HuH-7 (cell line): ENCODE measurements at regions not wholly inside any gene's neighbourhood (a gene's known extent, or its start where the extent isn't known, plus 50 kb on each side); places are given as distances from the start of the nearest gene placed in this dataset.
"Not testable (repeated sequence)": the region's sequence is repeated elsewhere in the genome, so short reads cannot be mapped to it uniquely, and the experiment has no call there.

Experiments used
- DNase-seq: peaks from one replicate; pipeline ENCODE4 v3.0.0; 2011; ENCODE audit warnings: low spot score

DNA sequence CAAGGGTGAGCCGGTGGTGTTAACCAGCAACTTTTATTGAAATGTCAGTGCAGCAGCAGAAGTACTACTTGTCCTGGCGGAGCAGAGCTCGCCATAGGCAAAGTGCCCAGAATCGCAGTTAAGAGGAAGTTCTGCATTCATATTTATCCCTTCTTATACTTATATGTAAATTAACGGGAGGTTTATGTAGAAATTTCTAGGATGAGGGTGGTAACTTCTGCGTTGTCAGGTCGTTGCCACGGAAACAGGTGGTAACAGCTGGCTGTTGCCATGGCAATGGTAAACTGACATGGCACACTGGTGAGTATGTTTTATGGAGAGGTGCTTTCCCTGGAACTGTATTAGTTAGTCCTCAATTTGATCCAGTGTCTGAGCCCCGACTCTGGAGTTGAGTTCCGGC lies 2494.9 kb upstream of the PCDH20 start:
- DNase-seq: no peak

DNA sequence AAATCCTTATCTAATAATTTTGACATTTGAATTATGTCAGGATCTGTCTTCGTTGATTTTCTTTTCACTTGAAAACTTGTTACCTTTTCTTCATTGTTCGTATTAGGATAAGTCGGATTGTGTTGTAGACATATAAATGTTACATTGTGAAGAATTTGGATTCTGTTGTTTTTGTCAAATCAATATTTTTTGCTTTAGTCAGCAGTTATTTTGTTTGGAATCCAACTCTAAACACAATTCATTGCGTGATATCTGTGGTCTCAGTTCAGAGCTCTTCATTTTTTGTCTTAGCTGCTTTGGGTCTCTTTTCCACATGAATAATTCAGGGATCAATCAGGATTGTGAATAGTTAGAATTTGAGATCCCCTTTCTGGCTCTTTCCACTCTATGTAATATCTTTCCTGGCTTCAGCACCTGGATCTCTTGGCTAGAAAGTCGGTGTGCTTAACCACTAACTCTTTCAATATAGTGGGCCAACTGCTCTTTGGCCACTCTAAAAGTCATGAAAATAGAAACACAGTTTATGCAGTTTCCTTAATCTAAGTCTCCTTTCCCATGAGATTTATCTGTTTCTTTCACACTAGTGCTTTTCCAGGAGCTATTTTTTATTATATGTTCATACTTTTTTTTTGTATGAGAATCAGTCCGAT lies 2494.2 kb upstream of the PCDH20 start:
- DNase-seq: no peak

DNA sequence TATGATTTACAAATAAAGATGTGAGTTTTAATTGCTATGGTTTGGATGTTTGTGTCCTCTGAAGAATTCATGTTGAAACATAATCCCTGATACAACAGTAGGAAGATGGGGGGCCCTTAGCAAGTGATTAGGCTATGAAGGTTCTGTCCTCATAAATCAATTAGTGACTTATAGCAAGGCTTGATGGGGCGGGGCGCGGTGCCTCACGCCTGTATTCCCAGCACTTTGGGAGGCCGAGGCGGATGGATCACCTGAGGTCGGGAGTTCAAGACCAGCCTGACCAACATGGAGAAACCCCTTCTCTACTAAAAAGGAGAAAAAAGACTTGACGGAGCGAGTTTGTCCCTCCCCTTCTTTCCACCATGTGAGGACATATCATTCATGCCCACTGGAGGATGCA lies 2486.5 kb upstream of the PCDH20 start:
- no peak for DNase-seq

DNA sequence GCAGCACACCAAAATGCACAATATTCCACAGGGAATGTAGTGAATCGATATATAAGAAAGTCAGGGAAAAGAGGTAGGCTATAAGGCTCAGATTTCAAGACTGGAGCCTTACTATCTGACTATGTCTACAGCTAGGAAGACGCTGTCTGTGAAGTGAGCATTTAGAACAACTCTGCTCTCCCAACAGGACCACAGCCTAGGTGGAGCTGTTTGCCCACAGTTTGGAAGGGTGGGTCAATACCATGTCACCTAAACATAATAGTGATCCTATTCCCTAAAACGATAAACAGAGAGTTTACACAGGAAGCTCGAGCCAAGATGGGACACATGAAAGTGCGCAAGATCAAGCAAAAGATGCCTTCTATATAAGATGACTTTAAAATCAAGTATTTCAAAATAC lies 2486.0 kb upstream of the PCDH20 start:
- DNase-seq: peak; percentile 0

DNA sequence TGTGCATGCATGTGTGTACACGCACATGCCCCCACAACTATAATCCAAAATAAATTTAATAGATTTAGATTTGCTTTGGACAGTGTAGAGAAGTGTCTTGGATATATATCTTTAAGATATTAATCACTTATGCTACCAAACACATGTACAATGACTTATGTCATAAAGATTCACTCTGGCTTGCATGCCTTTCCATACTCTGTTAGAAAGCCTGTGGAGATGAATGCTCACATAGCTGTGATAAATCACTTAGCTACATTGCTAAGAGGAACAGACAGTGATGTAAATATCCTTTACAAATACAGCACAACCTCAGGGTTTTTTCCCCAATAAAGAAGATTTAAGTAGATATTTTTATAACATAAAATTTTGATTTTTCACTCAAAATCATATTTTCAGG lies 2484.8 kb upstream of the PCDH20 start:
- no peak for DNase-seq

DNA sequence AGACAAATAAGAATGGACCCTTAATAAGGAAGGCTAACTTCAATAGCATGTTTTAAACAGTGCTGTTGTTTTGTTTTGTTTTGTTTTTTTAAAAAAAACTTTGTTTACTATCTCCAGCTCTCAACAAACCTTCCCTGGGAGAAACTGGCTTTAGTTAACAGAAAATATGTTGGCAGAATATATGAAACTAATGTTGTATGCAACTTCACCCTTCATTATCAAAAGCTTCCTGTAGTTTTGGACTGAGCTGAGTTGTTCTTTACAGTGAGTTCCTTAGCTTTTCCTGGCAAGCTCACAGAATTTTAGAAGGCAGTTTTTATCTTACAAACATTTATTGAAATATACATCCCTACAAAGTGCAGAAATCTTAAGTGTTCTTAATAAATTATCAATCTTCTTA lies 2480.7 kb upstream of the PCDH20 start:
- no peak for DNase-seq

DNA sequence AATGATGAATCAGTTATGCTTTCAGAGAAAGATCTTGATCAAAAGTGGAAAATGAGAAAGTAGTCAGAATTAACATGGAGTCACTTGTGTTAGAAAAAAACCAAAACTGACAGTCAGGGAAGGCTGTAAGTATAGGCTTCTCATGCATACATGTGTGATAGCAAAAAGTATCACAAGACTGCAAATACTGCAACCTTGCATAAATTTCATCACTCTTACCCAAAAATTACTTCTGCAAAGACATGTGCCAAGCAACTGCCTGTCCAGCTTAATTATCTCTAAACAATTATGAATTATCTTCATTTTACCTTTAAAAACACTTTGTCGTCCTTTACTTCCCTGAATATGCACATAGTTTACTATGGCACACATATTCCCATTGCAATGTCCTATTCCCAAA lies 2466.4 kb upstream of the PCDH20 start:
- no peak for DNase-seq

DNA sequence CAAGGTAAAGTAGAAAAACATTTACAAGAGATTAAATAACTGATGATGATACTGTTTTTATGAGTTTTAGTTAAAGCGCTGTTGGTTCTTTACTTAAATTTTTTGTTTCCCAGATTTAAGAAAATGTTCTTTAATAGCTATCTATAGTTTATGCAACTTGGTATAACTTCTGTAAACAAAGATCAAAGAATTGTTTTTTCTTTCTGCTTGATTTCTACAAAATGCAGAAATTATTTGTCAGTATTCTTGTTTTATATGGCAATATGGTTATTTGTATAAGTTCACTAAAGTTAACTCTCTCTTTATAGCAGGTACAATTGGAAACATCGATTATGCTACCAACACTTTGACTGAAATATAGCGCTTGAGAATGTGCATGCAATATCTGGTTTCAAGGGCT lies 2465.1 kb upstream of the PCDH20 start:
- no peak for DNase-seq

DNA sequence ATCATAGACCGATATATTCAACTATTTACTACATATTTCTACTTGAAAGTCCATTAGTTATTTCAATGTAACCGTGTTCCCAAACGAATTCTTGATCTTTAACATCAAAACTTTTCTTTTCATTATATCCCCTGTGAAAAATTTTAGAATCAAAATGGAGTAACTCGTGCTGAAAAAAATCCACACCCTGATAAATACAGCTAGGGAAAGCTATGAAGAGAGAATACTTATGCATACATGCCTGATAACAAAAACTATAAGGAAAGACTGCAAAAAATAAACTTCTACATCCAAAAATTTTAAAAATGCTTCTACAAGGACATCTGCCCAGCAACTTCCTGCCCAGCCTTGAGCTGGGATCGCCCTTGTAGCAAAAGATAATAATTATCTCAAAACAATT lies 2458.3 kb upstream of the PCDH20 start:
- DNase-seq: no peak

DNA sequence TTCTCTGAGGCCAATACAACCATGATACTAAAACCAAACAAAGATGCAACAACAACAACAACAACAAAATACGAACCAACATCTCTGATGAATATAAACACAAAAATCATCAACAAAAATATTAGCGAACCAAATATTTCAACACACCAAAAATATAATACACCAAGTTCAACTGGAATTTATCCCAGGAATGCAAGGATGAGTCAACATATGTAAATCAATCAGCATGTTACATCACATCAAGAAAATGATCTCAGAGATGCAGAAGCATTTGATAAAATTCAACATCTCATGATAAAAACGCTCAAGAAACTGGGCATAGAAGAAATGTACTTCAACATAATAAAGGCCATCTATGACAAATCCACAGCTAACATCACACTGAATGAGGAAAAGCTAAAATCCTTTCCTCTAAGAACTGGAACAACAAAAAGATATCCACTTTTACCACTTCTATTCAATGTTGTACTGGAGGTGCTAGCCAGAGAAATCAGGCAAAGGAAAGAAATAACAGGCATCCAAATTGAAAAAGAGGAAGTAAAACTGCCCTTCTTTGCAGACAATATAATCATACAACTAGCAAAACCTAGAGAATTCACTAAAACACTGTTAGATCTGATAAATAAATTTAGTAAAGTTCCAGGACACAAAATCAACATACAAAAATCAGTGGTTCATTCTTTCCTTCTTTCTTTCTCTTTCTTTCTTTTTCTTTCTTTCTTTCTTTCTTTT lies 2448.7 kb upstream of the PCDH20 start:
- DNase-seq: no peak

DNA sequence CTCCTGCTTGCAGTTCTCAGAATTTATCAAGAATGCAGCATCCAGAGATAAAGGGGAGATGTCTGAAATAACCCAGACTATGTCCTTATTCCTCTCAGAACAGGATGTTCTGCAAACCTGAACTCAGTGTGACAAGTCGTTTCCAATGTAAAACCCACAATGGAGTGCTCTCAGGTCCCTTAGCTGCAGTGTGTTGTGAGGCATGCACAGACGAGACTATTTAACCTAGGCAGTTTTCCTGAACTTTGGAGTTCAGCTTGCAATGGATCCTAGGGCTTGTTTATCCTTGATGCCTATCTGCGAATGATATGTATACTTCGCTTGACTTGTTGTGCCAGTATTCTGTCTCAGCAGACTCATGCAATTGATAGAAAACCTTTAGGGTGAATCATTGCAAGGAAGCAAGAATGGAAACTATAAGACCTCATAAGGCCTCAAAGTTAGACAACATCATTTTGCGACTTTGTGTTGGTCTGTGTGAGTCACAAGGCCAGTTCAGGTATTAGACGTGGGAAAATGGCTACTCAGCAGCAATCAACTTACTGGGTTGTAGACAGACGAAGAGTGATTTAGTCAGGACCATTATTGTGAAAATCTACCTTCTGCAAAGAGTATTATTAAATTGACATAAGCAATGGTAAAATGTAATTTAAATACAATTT lies 2439.9 kb upstream of the PCDH20 start:
- DNase-seq: peak; percentile 21

DNA sequence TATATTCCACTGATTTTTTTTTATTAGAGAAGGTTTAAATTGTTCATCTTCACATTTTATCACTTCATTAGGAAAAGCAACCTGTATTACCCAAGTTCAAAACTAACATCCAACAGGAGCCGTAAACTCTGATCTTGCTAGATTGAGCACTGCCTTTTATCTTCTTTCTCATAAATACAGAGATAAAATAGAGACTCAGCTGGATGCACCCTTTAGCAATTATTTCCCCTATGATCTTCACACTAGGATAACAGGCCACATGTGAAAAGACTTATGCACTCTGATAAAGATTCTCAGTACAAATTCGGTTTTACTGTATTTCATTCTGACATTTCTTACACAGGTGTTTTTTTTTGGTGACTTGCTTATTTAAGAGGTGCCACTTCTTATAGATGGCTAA lies 2438.2 kb upstream of the PCDH20 start:
- DNase-seq: no peak

DNA sequence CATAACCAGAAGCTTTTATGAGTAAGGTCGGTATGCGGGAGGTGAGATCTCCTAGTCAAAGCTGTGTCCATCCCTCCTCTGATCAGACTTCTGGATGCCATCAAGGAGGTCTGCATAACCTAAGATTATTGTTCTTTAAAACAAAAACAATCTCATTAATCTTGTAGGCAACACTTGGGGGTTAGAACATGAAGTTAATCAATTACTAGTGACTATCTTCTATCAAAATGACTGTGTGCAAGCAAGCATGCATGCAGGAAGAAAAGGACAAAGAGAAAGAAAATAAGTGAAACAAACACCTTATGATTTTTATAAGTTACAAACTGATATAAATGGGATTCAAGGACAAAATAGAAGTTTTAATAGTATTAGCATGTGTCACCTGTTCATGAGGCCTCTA lies 2435.9 kb upstream of the PCDH20 start:
- no peak for DNase-seq

DNA sequence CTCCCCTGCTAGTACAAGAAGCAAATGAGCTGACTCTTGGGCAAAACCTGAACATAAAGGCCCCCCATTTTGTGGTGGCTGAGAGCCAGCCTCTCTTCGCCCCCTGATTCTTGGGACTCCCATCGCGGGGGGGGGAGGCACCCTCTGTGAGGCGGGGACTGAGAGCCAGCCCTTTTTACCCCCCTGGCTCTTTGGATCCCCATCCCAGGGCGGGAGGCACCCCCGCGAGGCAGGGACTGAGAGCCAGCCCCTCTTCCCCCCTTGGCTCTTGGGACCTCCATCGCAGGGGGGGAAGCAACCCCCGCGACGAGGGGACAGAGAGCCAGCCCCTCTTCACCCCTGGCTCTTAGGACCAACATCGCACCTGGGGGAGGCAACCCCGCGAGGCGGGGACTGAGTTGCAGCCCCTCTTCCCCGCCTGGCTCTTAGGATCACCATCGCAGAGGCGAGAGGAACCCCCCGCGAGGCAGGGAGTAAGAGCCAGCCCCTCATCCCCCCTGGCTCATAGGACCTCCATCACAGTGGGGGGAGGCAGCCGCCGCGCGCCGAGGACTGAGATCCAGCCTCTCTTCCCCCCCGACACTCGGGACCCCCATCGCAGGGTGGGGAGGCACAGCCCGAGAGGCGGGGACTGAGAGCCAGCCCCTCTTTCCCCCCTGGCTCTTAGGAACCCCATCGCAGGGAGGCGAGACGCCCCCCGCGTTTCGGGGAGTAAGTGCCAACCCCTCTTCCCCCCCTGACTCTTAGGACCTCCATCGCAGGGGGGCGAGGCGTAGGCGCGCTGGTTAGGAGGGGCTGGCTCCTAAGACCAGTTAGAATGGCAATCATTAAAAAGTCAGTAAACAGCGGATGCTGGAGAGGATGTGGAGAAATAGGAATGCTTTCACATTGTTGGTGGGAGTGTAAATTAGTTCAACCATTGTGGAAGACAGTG lies 2428.4 kb upstream of the PCDH20 start:
- DNase-seq: no peak

DNA sequence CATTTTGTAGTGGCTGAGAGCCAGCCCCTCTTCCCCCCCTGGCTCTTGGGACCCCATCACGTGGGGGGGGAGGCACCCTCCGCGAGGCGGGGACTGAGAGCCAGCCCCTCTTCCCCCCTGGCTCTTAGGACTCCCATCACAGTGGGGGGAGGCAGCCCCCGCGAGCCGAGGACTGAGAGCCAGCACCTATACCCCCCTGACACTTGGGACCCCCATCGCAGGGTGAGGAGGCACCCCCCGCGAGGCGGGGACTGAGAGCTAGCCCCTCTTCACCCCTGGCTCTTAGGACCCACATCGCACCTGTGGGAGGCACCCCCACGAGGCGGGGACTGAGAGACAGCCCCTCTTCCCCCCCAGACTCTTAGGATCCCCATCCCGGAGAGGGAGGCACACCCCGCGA lies 2426.5 kb upstream of the PCDH20 start:
- no peak for DNase-seq

DNA sequence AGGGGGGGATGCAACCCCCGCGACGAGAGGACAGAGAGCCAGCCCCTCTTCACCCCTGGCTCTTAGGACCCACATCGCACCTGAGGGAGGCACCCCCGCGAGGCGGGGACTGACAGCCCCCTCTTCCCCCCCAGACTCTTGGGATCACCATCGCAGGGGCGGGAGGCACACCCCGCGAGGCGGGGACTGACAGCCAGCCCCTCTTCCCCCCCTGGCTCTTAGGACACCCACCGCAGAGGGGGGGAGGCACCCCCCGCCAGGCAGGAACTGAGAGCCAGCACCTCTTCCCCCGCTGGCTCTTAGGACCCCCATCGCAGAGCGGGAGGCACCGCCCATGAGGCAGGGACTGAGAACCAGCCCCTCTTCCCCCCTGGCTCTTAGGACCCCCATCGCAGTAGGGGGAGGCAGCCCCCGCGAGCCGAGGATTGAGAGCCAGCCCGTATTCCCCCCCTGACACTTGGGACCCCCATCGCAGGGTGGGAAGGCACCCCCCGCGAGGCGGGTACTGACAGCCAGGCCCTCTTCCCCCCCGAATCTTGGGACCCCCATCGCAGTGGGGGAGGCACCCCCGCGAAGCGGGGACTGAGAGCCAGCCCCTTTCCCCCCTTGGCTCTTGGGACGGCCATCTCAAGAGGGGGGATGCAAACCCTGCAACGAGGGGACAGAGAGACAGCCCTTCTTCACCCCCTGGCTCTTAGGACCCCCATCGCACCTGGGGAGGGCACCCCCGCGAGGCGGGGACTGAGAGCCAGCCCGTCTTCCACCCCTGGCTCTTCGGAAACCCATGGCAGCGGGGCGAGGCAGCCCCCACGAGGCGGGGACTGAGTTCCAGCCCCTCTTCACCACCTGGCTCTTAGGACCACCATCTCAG lies 2425.1 kb upstream of the PCDH20 start:
- DNase-seq: no peak

DNA sequence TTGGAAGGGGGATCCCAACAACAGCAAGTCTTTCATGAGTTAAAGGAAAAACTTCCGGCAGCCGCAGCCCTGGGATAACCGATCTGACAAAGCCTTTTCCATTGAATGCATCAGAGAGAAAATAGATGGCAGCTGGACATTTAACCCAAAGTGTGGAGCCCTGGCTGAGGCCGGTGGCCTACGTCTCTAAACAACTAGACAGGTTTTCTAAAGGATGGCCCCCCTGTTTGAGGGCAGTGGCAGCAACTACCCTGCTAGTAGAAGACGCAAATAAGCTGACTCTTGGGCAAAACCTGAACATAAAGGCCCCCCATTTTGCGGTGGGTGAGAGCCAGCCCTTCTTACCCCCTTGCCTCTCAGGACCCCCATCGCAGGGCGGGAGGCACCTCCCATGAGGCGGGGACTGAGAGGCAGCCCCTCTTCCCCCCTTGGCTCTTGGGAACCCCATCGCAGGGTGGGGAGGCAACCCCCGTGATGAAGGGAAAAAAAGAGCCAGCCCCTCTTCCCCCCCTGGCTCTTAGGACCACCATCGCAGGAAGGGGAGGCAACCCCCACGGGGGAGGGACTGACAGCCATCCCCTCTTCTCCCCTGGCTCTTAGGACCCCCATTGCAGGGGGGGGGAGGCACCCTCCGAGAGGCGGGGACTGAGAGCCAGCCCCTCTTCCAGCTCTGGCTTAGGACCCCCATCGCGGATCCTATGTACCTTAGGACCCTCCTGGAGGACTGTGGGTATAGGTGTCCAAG lies 2422.9 kb upstream of the PCDH20 start:
- DNase-seq: no peak

DNA sequence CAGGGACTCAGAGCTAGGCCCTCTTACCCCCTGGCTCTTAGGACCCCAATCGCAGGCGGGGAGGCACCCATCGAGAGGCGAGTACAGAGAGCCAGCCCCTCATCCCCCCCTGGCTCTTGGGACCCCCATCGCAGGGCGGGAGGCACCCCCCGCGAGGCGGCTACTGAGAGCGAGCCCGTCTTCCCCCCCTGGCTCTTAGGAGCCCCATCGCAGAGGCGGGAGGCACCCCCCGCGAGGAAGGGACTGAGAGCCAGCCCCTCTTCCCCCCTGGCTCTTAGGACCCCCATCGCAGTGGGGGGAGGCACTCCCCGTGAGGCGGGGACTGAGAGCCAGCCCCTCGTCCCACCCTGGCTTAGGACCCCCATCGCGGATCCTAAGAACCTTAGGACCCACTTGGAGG lies 2422.1 kb upstream of the PCDH20 start:
- not testable (repeated sequence) for DNase-seq

DNA sequence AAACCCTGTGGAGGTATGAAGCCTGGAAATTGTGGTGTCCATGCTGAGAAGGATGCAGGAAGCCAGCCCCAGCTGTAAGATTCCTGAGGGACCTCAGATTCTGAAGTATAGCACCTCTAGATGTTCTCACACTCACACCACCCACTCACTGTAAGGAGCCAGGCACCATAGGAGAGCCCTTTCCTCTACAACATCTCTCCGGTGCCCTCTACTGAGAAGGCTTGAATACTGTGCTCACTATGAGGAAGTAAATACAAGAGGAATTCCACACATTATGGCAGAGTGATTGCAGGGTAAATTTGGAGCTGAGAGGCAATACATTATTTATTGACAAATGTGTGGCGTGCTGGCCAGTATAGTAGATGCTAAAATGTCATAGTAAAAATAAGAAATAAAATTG lies 2414.0 kb upstream of the PCDH20 start:
- DNase-seq: not testable (repeated sequence)

DNA sequence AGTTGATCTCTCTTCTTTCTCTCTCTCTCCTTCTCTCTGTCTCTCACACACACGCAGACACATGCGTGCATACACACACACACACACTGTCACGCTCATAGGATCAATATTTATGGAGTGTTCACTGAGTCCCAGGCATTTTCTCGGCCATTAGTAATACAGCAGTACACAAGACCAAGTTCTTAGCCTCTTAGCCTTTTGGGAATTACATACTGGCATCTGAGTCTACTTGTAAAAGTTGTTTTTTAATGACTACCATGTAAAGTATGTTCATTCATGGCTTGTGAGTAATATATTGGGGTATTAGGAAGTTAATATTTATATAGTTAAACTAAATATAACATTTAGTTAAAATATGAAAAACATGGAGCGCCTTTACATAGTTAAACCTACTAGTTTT lies 2406.1 kb upstream of the PCDH20 start:
- DNase-seq: not testable (repeated sequence)
